Retinal pigment epithelial cell (primary cell): ENCODE measurements at regions not wholly inside any gene's neighbourhood (a gene's known extent, or its start where the extent isn't known, plus 50 kb on each side); places are given as distances from the start of the nearest gene placed in this dataset.

ENCODE experiments used
- DNase-seq: peaks from one replicate; pipeline ENCODE4 v3.0.0-alpha.2; 2010; ENCODE audit warnings: low read depth
- H3K4me3 ChIP-seq: 2 replicates; pipeline ENCODE4 v1.5.1; 2011; ENCODE audit warnings: mild to moderate bottlenecking, low read length, control low read depth, moderate library complexity
- CTCF ChIP-seq: conservative IDR thresholded peaks from 2 replicates; pipeline ENCODE4 v1.5.1; 2011; ENCODE audit warnings: low read depth, low read length, control low read depth, inconsistent platforms

GRCh38 chr2:216287251-216287650 is 85.0 kb downstream of the MARCHF4 start:
- no peak overlapping the region for H3K4me3 ChIP-seq
- DNase-seq: no peak
- TF ChIP-seq CTCF: no peak

- no peak for DNase-seq
- TF ChIP-seq CTCF: no peak
- H3K4me3 ChIP-seq: no peak overlapping the region
These were observed 85.6 kb downstream of the MARCHF4 start for GRCh38 chr2:216286616-216287231.

GRCh38 chr2:216285701-216286100 is 86.6 kb downstream of the MARCHF4 start:
- no peak for DNase-seq
- H3K4me3 ChIP-seq: no peak overlapping the region
- TF ChIP-seq CTCF: no peak

DNA sequence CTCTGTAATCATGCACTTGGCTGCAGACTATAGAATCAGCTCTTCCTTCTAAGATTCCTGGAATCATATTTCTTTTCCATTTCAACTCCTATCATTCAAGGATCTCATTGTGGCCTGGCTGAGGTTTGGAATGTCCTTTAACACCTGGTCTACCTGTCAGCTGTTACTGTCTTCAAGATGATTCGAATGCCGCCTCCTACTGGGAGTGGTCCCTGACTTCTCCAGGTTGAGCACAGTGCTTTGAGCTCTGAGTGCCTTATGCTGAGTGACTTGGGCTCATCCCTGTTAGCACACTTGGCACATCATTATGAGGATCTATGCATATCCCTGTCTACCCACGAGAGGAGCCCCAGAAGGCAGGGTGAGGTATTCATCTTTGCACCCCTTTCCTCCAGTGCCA is 87.6 kb downstream of the MARCHF4 start:
- H3K4me3 ChIP-seq: no peak overlapping the region
- DNase-seq: no peak
- TF ChIP-seq CTCF: no peak

- DNase-seq: no peak
- H3K4me3 ChIP-seq: no peak overlapping the region
- peak; percentile 45 for TF ChIP-seq CTCF
These were observed 89.0 kb downstream of the MARCHF4 start for GRCh38 chr2:216283038-216283900.

GRCh38 chr2:216281876-216282275 is 90.4 kb downstream of the MARCHF4 start:
- H3K4me3 ChIP-seq: no peak overlapping the region
- no peak for DNase-seq
- no peak for TF ChIP-seq CTCF

DNA sequence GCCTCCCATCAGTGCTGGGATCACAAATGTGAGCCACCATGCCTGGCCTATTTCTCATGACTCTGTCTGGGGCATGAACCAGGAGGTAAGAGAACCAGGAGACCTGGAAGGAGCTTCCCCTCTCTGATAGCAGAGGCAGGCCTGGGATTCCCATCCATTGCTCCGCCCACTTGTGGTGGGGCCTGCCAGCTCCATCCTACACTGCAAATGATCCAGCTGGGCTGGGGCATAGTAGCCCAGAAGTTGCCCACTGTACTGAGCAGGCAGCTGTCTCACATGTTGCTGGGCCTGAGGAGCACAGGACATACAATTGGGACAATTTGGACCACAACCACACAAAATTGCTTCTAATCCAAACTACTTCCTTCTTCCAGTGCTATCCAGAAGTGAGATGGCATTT is 91.0 kb downstream of the MARCHF4 start:
- H3K4me3 ChIP-seq: no peak overlapping the region
- no peak for TF ChIP-seq CTCF
- no peak for DNase-seq
